Esophagus squamous epithelium (tissue), 5 donors: ENCODE measurements at regions not wholly inside any gene's neighbourhood (a gene's known extent, or its start where the extent isn't known, plus 50 kb on each side); places are given as distances from the start of the nearest gene placed in this dataset.

Source experiments
- DNase-seq: peaks from one replicate; lab custom pipeline; 2025; lab: John Stamatoyannopoulos, UW
- H3K27ac ChIP-seq, 4 donors: fragments of 200-600 bp; sonication (generic); one replicate each; pipeline ENCODE4 v1.5.1; 2016 to 2019; ENCODE audit warnings: mild to moderate bottlenecking in 1 of 4
- H3K27me3 ChIP-seq, 4 donors: fragments of 200-600 bp; sonication (generic); 1 replicate in 3 of 4; 2 replicates in 1 of 4; pipeline versions ENCODE4 v1.5.1 to v1.6.0; 2017 to 2021; ENCODE audit warnings: antibody characterized with exemption in 1 of 4
- H3K36me3 ChIP-seq, 3 donors: fragments of 200-600 bp; sonication (generic); one replicate each; pipeline ENCODE4 v1.5.1; 2016 to 2019
- H3K4me1 ChIP-seq, 3 donors: fragments of 200-600 bp; sonication (generic); one replicate each; pipeline ENCODE4 v1.5.1; 2017 to 2019
- H3K4me3 ChIP-seq, 4 donors: fragments of 200-600 bp; sonication (generic); 1 replicate in 3 of 4; 2 replicates in 1 of 4; pipeline ENCODE4 v1.5.1; 2016 to 2019; ENCODE audit warnings: mild to moderate bottlenecking in 2 of 4, moderate library complexity in 1 of 4
- H3K9me3 ChIP-seq, 3 donors: fragments of 200-600 bp; sonication (generic); one replicate each; pipeline ENCODE4 v1.5.1; 2016 to 2019
- POLR2A ChIP-seq, 4 donors: fragments of 450-650 bp; IDR thresholded peaks; one replicate each; pipeline ENCODE4 v1.6.1; 2017; ENCODE audit warnings: antibody characterized with exemption in 4 of 4, mild to moderate bottlenecking in 4 of 4, moderate library complexity in 3 of 4
- WGBS, 2 donors: methylation state at CpG; one replicate each; pipeline ENCODE4 v1.1.5; 2018; 5-methylcytosine and 5-hydroxymethylcytosine counted together
- intact Hi-C: fragments of 100-400 bp; cut with DNase I; formaldehyde crosslinking; loops from one replicate; pipeline ENCODE4 v1.15.0; 2022
- TF ChIP-seq, protein P1 (sequence below), 6 experiments: fragments of 450-650 bp in 4 of 6; fragments of 200-600 bp in 2 of 6; sonication (generic) in 2 of 6; IDR thresholded peaks; one replicate each; pipeline ENCODE4 v1.5.1; 2016 to 2019; ENCODE audit warnings: antibody characterized with exemption in 6 of 6, mild to moderate bottlenecking in 4 of 6, moderate library complexity in 4 of 6
- donor health status: DM: yes; HTN: yes; CAD: no.

GRCh38 chr3:110629917-110630316 is 441.7 kb upstream of the NECTIN3 start:
- intact Hi-C loops: no loop called here
- TF ChIP-seq, protein P1, sequence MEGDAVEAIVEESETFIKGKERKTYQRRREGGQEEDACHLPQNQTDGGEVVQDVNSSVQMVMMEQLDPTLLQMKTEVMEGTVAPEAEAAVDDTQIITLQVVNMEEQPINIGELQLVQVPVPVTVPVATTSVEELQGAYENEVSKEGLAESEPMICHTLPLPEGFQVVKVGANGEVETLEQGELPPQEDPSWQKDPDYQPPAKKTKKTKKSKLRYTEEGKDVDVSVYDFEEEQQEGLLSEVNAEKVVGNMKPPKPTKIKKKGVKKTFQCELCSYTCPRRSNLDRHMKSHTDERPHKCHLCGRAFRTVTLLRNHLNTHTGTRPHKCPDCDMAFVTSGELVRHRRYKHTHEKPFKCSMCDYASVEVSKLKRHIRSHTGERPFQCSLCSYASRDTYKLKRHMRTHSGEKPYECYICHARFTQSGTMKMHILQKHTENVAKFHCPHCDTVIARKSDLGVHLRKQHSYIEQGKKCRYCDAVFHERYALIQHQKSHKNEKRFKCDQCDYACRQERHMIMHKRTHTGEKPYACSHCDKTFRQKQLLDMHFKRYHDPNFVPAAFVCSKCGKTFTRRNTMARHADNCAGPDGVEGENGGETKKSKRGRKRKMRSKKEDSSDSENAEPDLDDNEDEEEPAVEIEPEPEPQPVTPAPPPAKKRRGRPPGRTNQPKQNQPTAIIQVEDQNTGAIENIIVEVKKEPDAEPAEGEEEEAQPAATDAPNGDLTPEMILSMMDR (IDR thresholded peaks at IDR 0.05): no peak
- no peak for TF ChIP-seq POLR2A (IDR thresholded peaks at IDR 0.05)

DNA sequence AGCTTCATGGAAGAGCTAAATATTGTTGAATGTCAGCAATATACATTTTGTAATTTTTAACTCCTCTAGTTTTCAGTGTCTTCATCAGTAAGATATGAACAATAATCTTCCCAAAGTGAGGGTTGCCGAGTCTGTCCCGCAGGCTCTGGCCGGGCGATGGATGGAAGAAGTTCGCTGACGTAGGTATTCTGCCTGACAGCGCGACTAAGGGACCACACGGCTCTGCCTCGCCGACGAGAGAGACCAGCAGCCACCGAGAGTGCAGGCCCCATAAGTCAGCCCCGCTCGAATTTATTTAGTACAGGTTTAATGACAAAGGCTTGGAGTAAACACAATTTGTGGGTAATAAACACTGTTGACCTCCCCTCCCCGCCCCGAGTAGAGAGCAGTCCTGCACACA is 427.4 kb upstream of the NECTIN3 start:
- TF ChIP-seq, protein P1 (IDR thresholded peaks at IDR 0.05): no peak
- TF ChIP-seq POLR2A (IDR thresholded peaks at IDR 0.05): no peak
- H3K27me3 ChIP-seq: no peaks in the 10 kb centered on the region
- no peak overlapping the region for H3K27ac ChIP-seq
- H3K4me1 ChIP-seq: no peaks in the 10 kb centered on the region
- no peak for DNase-seq
- no peak overlapping the region for H3K4me3 ChIP-seq
- intact Hi-C loops: no loop called here
- H3K36me3 ChIP-seq: no peaks in the 10 kb centered on the region
- WGBS, 2 donors: 83 to 93% methylated on average over 17 of the region's 17 CpGs
- no peaks in the 10 kb centered on the region for H3K9me3 ChIP-seq

More at GRCh38 chr3:110629917-110630316, 441.7 kb upstream of the NECTIN3 start:
- Histone ChIP-seq H3K4me1 (no peaks in the 10 kb centered on the region), H3K36me3 (no peaks in the 10 kb centered on the region), H3K9me3 (no peaks in the 10 kb centered on the region), H3K27ac (no peak overlapping the region), H3K4me3 (no peak overlapping the region), H3K27me3 (no peaks in the 10 kb centered on the region)
- WGBS, 2 donors: 68 to 85% methylated on average over 1 of the region's 1 CpG
- no peak for DNase-seq

DNA sequence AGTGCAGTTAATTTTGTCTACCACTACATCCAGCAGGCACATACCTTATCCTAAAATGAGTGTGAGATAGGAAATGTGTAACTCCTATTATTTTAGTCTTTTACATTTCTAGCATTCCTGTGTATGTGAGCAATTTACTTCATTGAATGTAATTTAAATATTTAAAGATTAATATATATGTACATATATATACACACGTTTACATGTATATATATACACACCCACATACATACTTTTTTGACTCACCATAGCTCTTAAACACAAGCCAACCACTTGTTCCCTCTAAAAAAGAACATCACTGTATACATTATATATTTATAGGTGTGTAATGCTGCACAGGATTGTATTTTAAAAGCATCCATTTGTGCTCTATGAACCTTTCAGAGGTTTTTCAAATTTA is 425.6 kb upstream of the NECTIN3 start:
- WGBS, 2 donors: 33 to 37% methylated on average over 1 of the region's 1 CpG
- no peaks in the 10 kb centered on the region for H3K27me3 ChIP-seq
- H3K4me1 ChIP-seq: no peaks in the 10 kb centered on the region
- no peak for DNase-seq
- intact Hi-C loops: no loop called here
- H3K36me3 ChIP-seq: no peaks in the 10 kb centered on the region
- TF ChIP-seq, protein P1 (IDR thresholded peaks at IDR 0.05): no peak
- no peak for TF ChIP-seq POLR2A (IDR thresholded peaks at IDR 0.05)
- H3K9me3 ChIP-seq: no peaks in the 10 kb centered on the region
- H3K27ac ChIP-seq: no peak overlapping the region
- no peak overlapping the region for H3K4me3 ChIP-seq

DNA sequence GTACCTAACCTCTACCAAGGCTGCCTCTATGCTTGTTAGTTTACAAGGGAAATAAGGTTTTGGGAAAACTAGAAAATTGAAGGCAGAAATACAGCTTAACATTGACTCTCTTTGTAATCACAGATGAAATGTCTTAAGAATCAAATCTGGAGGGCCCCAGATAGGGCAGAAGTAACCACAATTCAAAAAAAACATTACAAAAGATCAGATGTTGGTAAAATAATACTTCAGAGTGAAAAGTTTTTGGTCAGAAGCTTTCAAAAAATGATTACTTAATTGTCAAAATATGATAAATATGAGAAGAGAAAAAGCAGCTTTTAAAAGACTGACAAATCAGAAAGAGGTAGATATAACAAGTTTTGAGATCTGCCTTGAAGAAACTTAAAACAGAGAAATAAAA is 425.1 kb upstream of the NECTIN3 start:
- no peak for DNase-seq
- no peaks in the 10 kb centered on the region for H3K4me1 ChIP-seq
- intact Hi-C loops: no loop called here
- no peak for TF ChIP-seq POLR2A (IDR thresholded peaks at IDR 0.05)
- TF ChIP-seq, protein P1 (IDR thresholded peaks at IDR 0.05): no peak
- no peaks in the 10 kb centered on the region for H3K36me3 ChIP-seq
- H3K27ac ChIP-seq: no peak overlapping the region
- H3K27me3 ChIP-seq: no peaks in the 10 kb centered on the region
- H3K9me3 ChIP-seq: no peaks in the 10 kb centered on the region
- no peak overlapping the region for H3K4me3 ChIP-seq

GRCh38 chr3:110647586-110647985 is 424.0 kb upstream of the NECTIN3 start:
- intact Hi-C loops: no loop called here
- Histone ChIP-seq H3K27ac (no peak overlapping the region), H3K27me3 (no peaks in the 10 kb centered on the region), H3K4me3 (no peak overlapping the region), H3K4me1 (no peaks in the 10 kb centered on the region), H3K36me3 (no peaks in the 10 kb centered on the region), H3K9me3 (no peaks in the 10 kb centered on the region)
- TF ChIP-seq, protein P1 (IDR thresholded peaks at IDR 0.05): no peak
- TF ChIP-seq POLR2A (IDR thresholded peaks at IDR 0.05): no peak
- DNase-seq: no peak
- 35 to 44% methylated on average over 2 of the region's 2 CpGs for WGBS, 2 donors
